ENCODE measurements at regions not wholly inside any gene's neighbourhood (a gene's known extent, or its start where the extent isn't known, plus 50 kb on each side); places are given as distances from the start of the nearest gene placed in this dataset.
"Not testable (repeated sequence)": the region's sequence is repeated elsewhere in the genome, so short reads cannot be mapped to it uniquely, and the experiment has no call there.

GRCh38 chr4:30866907-30867306 is 146.7 kb downstream of the PCDH7 start:
- intact Hi-C loops (cut with micrococcal nuclease; ENCODE audit: unreplicated experiment), result no loop called here
- Histone ChIP-seq H3K4me2 (ENCODE audit: low read length) (no peak overlapping the region), H2AFZ (ENCODE audit: low read length) (no peak overlapping the region), H3K4me1 (ENCODE audit: insufficient read depth, low read length, poor library complexity, severe bottlenecking) (no peaks in the 10 kb centered on the region), H3K4me3 (ENCODE audit: low read depth, low read length, poor library complexity, severe bottlenecking) (no peak overlapping the region), H3K9me3 (ENCODE audit: low read length) (no peaks in the 10 kb centered on the region), H3K9me2 (ENCODE audit: insufficient read depth, low read length) (no peaks in the 10 kb centered on the region), H4K20me1 (ENCODE audit: insufficient read depth, low read length) (no peaks in the 10 kb centered on the region), H3K36me3 (ENCODE audit: insufficient read depth, low read length) (no peaks in the 10 kb centered on the region), H3K27ac (ENCODE audit: low read depth, low read length, poor library complexity, severe bottlenecking) (no peak overlapping the region), H3K79me2 (ENCODE audit: insufficient read depth, low read depth, low read length) (no peaks in the 10 kb centered on the region)
- TF ChIP-seq CTCF (conservative IDR thresholded peaks at IDR 0.05; ENCODE audit: low read length) (no peak), EZH2phosphoT487 (IDR thresholded peaks at IDR 0.05; ENCODE audit: borderline replicate concordance, low read depth, low read length) (no peak)
- no peak for DNase-seq (ENCODE audit: low spot score)
- POLR2A ChIA-PET, result interaction anchor here (0.6 kb wide), 1 partner anchor 37 kb away, joined by 3 read pairs; no protein-coding TSS in a partner anchor
- CTCF ChIA-PET (ENCODE audit: unreplicated experiment), result no interaction called here
- no TSS peak for BruUV-seq (replicated peaks)

GRCh38 chr4:30867427-30867826 is 147.3 kb downstream of the PCDH7 start:
- no peaks in the 10 kb centered on the region for H3K79me2 ChIP-seq (ENCODE audit: insufficient read depth, low read depth, low read length)
- H4K20me1 ChIP-seq (ENCODE audit: insufficient read depth, low read length), result no peaks in the 10 kb centered on the region
- ChIA-PET CTCF (ENCODE audit: unreplicated experiment) (no interaction called here), POLR2A (no interaction called here)
- H3K27ac ChIP-seq (ENCODE audit: low read depth, low read length, poor library complexity, severe bottlenecking), result no peak overlapping the region
- H3K9me2 ChIP-seq (ENCODE audit: insufficient read depth, low read length), result no peaks in the 10 kb centered on the region
- H3K4me3 ChIP-seq (ENCODE audit: low read depth, low read length, poor library complexity, severe bottlenecking), result no peak overlapping the region
- no peak overlapping the region for H3K4me2 ChIP-seq (ENCODE audit: low read length)
- DNase-seq (ENCODE audit: low spot score), result no peak
- intact Hi-C loops (cut with micrococcal nuclease; ENCODE audit: unreplicated experiment), result no loop called here
- H2AFZ ChIP-seq (ENCODE audit: low read length), result no peak overlapping the region
- TF ChIP-seq EZH2phosphoT487 (IDR thresholded peaks at IDR 0.05; ENCODE audit: borderline replicate concordance, low read depth, low read length) (no peak), CTCF (conservative IDR thresholded peaks at IDR 0.05; ENCODE audit: low read length) (no peak)
- H3K36me3 ChIP-seq (ENCODE audit: insufficient read depth, low read length), result no peaks in the 10 kb centered on the region
- no TSS peak for BruUV-seq (replicated peaks)
- no peaks in the 10 kb centered on the region for H3K4me1 ChIP-seq (ENCODE audit: insufficient read depth, low read length, poor library complexity, severe bottlenecking)
- H3K9me3 ChIP-seq (ENCODE audit: low read length), result no peaks in the 10 kb centered on the region

GRCh38 chr4:30868111-30868895 is 148.1 kb downstream of the PCDH7 start:
- ChIA-PET POLR2A (no interaction called here), CTCF (ENCODE audit: unreplicated experiment) (no interaction called here)
- no peaks in the 10 kb centered on the region for H3K9me2 ChIP-seq (ENCODE audit: insufficient read depth, low read length)
- intact Hi-C loops (cut with micrococcal nuclease; ENCODE audit: unreplicated experiment), result no loop called here
- DNase-seq (ENCODE audit: low spot score), result no peak
- TF ChIP-seq CTCF (conservative IDR thresholded peaks at IDR 0.05; ENCODE audit: low read length), result no peak
- TF ChIP-seq EZH2phosphoT487 (IDR thresholded peaks at IDR 0.05; ENCODE audit: borderline replicate concordance, low read depth, low read length), result no peak
- H3K79me2 ChIP-seq (ENCODE audit: insufficient read depth, low read depth, low read length), result no peaks in the 10 kb centered on the region
- H4K20me1 ChIP-seq (ENCODE audit: insufficient read depth, low read length), result no peaks in the 10 kb centered on the region
- H3K4me1 ChIP-seq (ENCODE audit: insufficient read depth, low read length, poor library complexity, severe bottlenecking), result no peaks in the 10 kb centered on the region
- no peak overlapping the region for H2AFZ ChIP-seq (ENCODE audit: low read length)
- no peak overlapping the region for H3K4me2 ChIP-seq (ENCODE audit: low read length)
- no peaks in the 10 kb centered on the region for H3K9me3 ChIP-seq (ENCODE audit: low read length)
- no peak overlapping the region for H3K27ac ChIP-seq (ENCODE audit: low read depth, low read length, poor library complexity, severe bottlenecking)
- H3K36me3 ChIP-seq (ENCODE audit: insufficient read depth, low read length), result no peaks in the 10 kb centered on the region
- BruUV-seq (replicated peaks), result no TSS peak
- H3K4me3 ChIP-seq (ENCODE audit: low read depth, low read length, poor library complexity, severe bottlenecking), result no peak overlapping the region

- BruUV-seq (replicated peaks); H3K4me3 ChIP-seq (ENCODE audit: low read depth, low read length, poor library complexity, severe bottlenecking); H3K9me2 ChIP-seq (ENCODE audit: insufficient read depth, low read length); H4K20me1 ChIP-seq (ENCODE audit: insufficient read depth, low read length); DNase-seq (ENCODE audit: low spot score); POLR2A ChIA-PET; H3K36me3 ChIP-seq (ENCODE audit: insufficient read depth, low read length); H3K27ac ChIP-seq (ENCODE audit: low read depth, low read length, poor library complexity, severe bottlenecking); H3K79me2 ChIP-seq (ENCODE audit: insufficient read depth, low read depth, low read length); intact Hi-C loops (cut with micrococcal nuclease; ENCODE audit: unreplicated experiment); H2AFZ ChIP-seq (ENCODE audit: low read length); CTCF ChIA-PET (ENCODE audit: unreplicated experiment); H3K4me2 ChIP-seq (ENCODE audit: low read length); H3K4me1 ChIP-seq (ENCODE audit: insufficient read depth, low read length, poor library complexity, severe bottlenecking); H3K9me3 ChIP-seq (ENCODE audit: low read length): not testable (repeated sequence)
Measured at GRCh38 chr4:30869387-30869786, 149.2 kb downstream of the PCDH7 start.
